HepG2 (cell line): ENCODE measurements at regions not wholly inside any gene's neighbourhood (a gene's known extent, or its start where the extent isn't known, plus 50 kb on each side); places are given as distances from the start of the nearest gene placed in this dataset.

Source experiments
- ATAC-seq: fragments of 200-7000 bp; cut with Tn5 transposase; 3 replicates; pipeline ENCODE4 v1.9.1; 2020; ENCODE audit warnings: mild to moderate bottlenecking, moderate library complexity
- BruUV-seq: library from RNA; stranded (reverse); fragments of 400-500 nt; replicated peaks from 2 replicates; lab custom pipeline; 2021; lab: Mats Ljungman, UMichigan
- CTCF ChIA-PET: fragments of 300-600 bp; formaldehyde crosslinking; extraction: SDS; loops from one replicate; lab custom pipeline; 2021; ENCODE audit warnings: low total read pairs, inconsistent platforms, low intra/inter-chr PET ratio; lab: Yijun Ruan, JAX
- POLR2A ChIA-PET: fragments of 350-600 bp; sonication (Branson Sonifier 250); formaldehyde crosslinking; loops from one replicate; lab custom pipeline; 2020; ENCODE audit warnings: antibody characterized with exemption, inconsistent platforms; lab: Yijun Ruan, JAX
- DNase-seq: peaks from one replicate; pipeline ENCODE4 v3.0.0-alpha.2; 2015; ENCODE audit warnings: low spot score
- FAIRE-seq: peaks from 3 replicates; lab custom pipeline; 2011; peaks lifted over from hg19 to GRCh38; lab: Jason Lieb, UNC
- H2AFZ ChIP-seq: one replicate; pipeline ENCODE4 v1.6.1; 2011; ENCODE audit warnings: low read length, inconsistent platforms
- H3K27ac ChIP-seq: fragments of 300-600 bp; 3 replicates; pipeline ENCODE4 v1.8.0; 2011; ENCODE audit warnings: mixed run types, mild to moderate bottlenecking, mixed read lengths, low read length, inconsistent platforms; ENCODE audit not compliant: insufficient read depth; ENCODE audit errors: extremely low read length
- H3K27me3 ChIP-seq, 2 experiments: fragments of 200-600 bp in 1 of 2; 2 replicates in 1 of 2; 3 replicates in 1 of 2; pipeline versions ENCODE4 v1.6.0 to v1.8.0; 2011; ENCODE audit warnings: low read length in 2 of 2, mild to moderate bottlenecking in 2 of 2, moderate library complexity in 2 of 2, inconsistent platforms in 1 of 2; ENCODE audit not compliant: insufficient read depth in 2 of 2, control insufficient read depth in 1 of 2
- H3K36me3 ChIP-seq, 2 experiments: fragments of 200-600 bp in 1 of 2; replicated peaks in 1 of 2; 2 replicates in 1 of 2; 3 replicates in 1 of 2; pipeline versions ENCODE4 v1.5.1 to v1.8.0; 2011; ENCODE audit warnings: low read length in 2 of 2, inconsistent platforms in 1 of 2; ENCODE audit not compliant: insufficient read depth in 2 of 2, control insufficient read depth in 1 of 2
- H3K4me1 ChIP-seq: 2 replicates; pipeline ENCODE4 v1.5.1; 2012; ENCODE audit warnings: low read length, inconsistent platforms; ENCODE audit not compliant: insufficient read depth
- H3K4me2 ChIP-seq: 2 replicates; pipeline ENCODE4 v1.6.0; 2011; ENCODE audit warnings: low read depth, low read length, inconsistent platforms
- H3K4me3 ChIP-seq, 3 experiments: fragments of 200-600 bp in 1 of 3; sonication (generic), shearing (Covaris generic) in 1 of 3; replicated peaks in 1 of 3; 2 replicates each; pipeline ENCODE4 v1.5.1; 2011 to 2016; ENCODE audit warnings: low read length in 3 of 3, inconsistent platforms in 2 of 3, low read depth in 2 of 3, mild to moderate bottlenecking in 2 of 3, control low read depth in 1 of 3, mixed read lengths in 1 of 3; ENCODE audit not compliant: insufficient read depth in 1 of 3
- H3K79me2 ChIP-seq: one replicate; pipeline ENCODE4 v1.6.1; 2011; ENCODE audit warnings: low read length, inconsistent platforms; ENCODE audit not compliant: insufficient read depth
- H3K9ac ChIP-seq: 2 replicates; pipeline ENCODE4 v1.6.0; 2011; ENCODE audit warnings: mild to moderate bottlenecking, low read depth, low read length, inconsistent platforms; ENCODE audit not compliant: insufficient read depth
- H3K9me3 ChIP-seq: 2 replicates; pipeline ENCODE4 v1.5.1; 2012; ENCODE audit warnings: mild to moderate bottlenecking, low read length
- H4K20me1 ChIP-seq: 2 replicates; pipeline ENCODE4 v1.6.0; 2011; ENCODE audit warnings: inconsistent platforms, mild to moderate bottlenecking, low read length, moderate library complexity; ENCODE audit not compliant: insufficient read depth
- CEBPB ChIP-seq: IDR thresholded peaks from 2 replicates; pipeline ENCODE4 v1.6.1; 2011; ENCODE audit warnings: low read depth, low read length, improper control_type of control experiment, borderline replicate concordance
- FOXA3 ChIP-seq: IDR thresholded peaks from 2 replicates; pipeline ENCODE4 v1.6.1; 2016; ENCODE audit warnings: missing genetic modification reagents, missing compliant biosample characterization
- FOXP1 ChIP-seq, 2 experiments: fragments of 450-650 bp in 1 of 2; IDR thresholded peaks; 2 replicates each; pipeline ENCODE4 v1.6.1; 2017 to 2018; ENCODE audit warnings: antibody characterized with exemption in 1 of 2
- KAT2B ChIP-seq: fragments of 150-350 bp; IDR thresholded peaks from 2 replicates; pipeline ENCODE4 v1.6.1; 2014; ENCODE audit warnings: low read depth, low read length, borderline replicate concordance
- KLF6 ChIP-seq: IDR thresholded peaks from 2 replicates; pipeline ENCODE4 v1.8.0; 2016; ENCODE audit warnings: missing biosample characterization, missing genetic modification reagents
- MED8 ChIP-seq: sonication (generic); formaldehyde crosslinking; IDR thresholded peaks from 2 replicates; pipeline ENCODE4 v1.8.1; 2023; ENCODE audit warnings: mild to moderate bottlenecking, missing genetic modification reagents; ENCODE audit not compliant: insufficient replicate concordance
- NR2F6 ChIP-seq, 2 experiments: IDR thresholded peaks; 2 replicates each; pipeline ENCODE4 v1.6.1; 2016; ENCODE audit warnings: antibody characterized with exemption in 1 of 2, mild to moderate bottlenecking in 1 of 2
- RBFOX2 ChIP-seq: fragments of 200-400 bp; formaldehyde crosslinking; IDR thresholded peaks from 2 replicates; pipeline ENCODE4 v1.6.1; 2017; ENCODE audit warnings: low read depth, mild to moderate bottlenecking, low read length
- SKI ChIP-seq: fragments of 450-650 bp; IDR thresholded peaks from one replicate; pipeline ENCODE4 v1.6.1; 2018; ENCODE audit warnings: mild to moderate bottlenecking; ENCODE audit not compliant: partially characterized antibody
- SMC3 ChIP-seq: IDR thresholded peaks from 2 replicates; pipeline ENCODE4 v1.6.1; 2011; ENCODE audit warnings: low read length, improper control_type of control experiment
- TAF15 ChIP-seq: fragments of 200-400 bp; formaldehyde crosslinking; IDR thresholded peaks from one replicate; pipeline ENCODE4 v1.6.1; 2018; ENCODE audit warnings: mild to moderate bottlenecking, low read depth, low read length; ENCODE audit not compliant: poor library complexity, severe bottlenecking
- ZNF10 ChIP-seq: sonication (generic); formaldehyde crosslinking; IDR thresholded peaks from 2 replicates; pipeline ENCODE4 v1.4.0; 2020; ENCODE audit warnings: mild to moderate bottlenecking, low read depth, missing genetic modification reagents, borderline replicate concordance
- ZNF205 ChIP-seq: IDR thresholded peaks from 2 replicates; pipeline ENCODE4 v1.6.1; 2018; ENCODE audit warnings: missing biosample characterization, missing genetic modification reagents
- WGBS: methylation state at CpG from one replicate; pipeline ENCODE4 v1.1.6; 2017; ENCODE audit warnings: low lambda C conversion rate; 5-methylcytosine and 5-hydroxymethylcytosine counted together
- in situ Hi-C: cut with HindIII; loops from 2 replicates; pipeline ENCODE4 v1.10.0; 2017; ENCODE audit warnings: low pct_unique_long_range_greater_than_20kb; ENCODE audit not compliant: extremely low pct_ligation_motif_present
- intact Hi-C: fragments of 100-400 bp; cut with micrococcal nuclease; formaldehyde crosslinking; loops from one replicate; pipeline ENCODE4 v1.10.0; 2022; ENCODE audit not compliant: unreplicated experiment
- TF ChIP-seq, protein P1 (sequence below): sonication (generic); formaldehyde crosslinking; IDR thresholded peaks from 2 replicates; pipeline ENCODE4 v1.4.0; 2020; ENCODE audit warnings: low read depth, missing genetic modification reagents
- TF ChIP-seq, protein P2 (sequence below): IDR thresholded peaks from 2 replicates; pipeline ENCODE4 v1.6.1; 2016; ENCODE audit warnings: mild to moderate bottlenecking, missing biosample characterization, missing genetic modification reagents
- TF ChIP-seq, protein P3 (sequence below): IDR thresholded peaks from 2 replicates; pipeline ENCODE4 v1.4.0; 2020; ENCODE audit warnings: mild to moderate bottlenecking, missing genetic modification reagents

DNA sequence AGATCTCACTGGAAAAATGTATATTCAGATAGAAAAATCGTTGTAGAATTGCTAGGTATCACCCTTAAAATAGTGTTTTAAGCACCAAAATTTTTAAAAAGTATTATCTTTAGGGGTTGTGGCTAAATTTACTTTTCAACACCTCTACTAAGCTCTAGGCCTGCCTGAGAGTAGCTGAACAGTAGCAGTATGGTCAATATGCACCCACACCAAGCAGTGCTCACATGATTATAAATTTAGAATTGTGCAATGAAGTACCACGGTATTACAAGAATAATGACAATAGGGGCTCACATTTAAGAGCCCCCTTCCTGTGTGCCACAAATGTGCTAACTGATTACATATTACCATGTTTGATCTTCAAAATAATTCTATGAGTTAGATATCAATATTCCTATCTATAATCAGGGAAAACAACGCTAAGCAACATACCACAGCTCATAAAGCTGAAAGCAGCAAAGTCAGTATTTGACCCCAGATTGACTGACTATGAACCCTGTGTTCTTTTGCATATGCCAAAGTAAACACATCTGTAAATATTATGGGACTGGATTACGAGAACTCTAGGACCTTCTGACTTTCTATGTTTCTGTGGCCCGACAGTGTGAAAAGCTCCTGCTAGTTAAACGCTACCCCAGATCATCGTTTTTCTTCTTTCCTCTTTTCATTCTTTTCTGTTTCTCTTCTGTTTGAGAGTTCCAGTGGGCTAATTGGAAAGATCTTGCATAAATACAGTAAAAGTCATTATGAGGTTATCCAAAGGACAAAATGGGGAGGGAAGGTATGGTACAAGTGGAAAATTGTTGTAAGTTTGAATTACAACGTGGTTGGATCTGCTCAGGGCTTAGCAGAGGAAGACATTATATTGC lies 201.1 kb upstream of the C1orf87 start:
- in situ Hi-C loops = no loop called here
- TF ChIP-seq FOXP1 (IDR thresholded peaks at IDR 0.05) (no peak; the same call in 1 of the 2 replicates), FOXP1 (CRISPR knock-in tag; IDR thresholded peaks at IDR 0.05) (peak; percentile 76), ZNF205 (CRISPR knock-in tag) (no peak), CEBPB (0 out of 2 replicates have a peak, but pooled peaks have one; percentile 10), KLF6 (CRISPR knock-in tag) (no peak), KAT2B (no peak), NR2F6 (IDR thresholded peaks at IDR 0.05) (peak; percentile 15; the same call in 1 of the 2 replicates), NR2F6 (CRISPR knock-in tag; IDR thresholded peaks at IDR 0.05) (no peak), MED8 (CRISPR knock-in tag) (no peak), FOXA3 (CRISPR knock-in tag) (0 out of 2 replicates have a peak, but pooled peaks have one; percentile 9), ZNF10 (no peak), TAF15 (no peak), SKI (peak; percentile 69), SMC3 (no peak), RBFOX2 (no peak)
- TF ChIP-seq, protein P1, sequence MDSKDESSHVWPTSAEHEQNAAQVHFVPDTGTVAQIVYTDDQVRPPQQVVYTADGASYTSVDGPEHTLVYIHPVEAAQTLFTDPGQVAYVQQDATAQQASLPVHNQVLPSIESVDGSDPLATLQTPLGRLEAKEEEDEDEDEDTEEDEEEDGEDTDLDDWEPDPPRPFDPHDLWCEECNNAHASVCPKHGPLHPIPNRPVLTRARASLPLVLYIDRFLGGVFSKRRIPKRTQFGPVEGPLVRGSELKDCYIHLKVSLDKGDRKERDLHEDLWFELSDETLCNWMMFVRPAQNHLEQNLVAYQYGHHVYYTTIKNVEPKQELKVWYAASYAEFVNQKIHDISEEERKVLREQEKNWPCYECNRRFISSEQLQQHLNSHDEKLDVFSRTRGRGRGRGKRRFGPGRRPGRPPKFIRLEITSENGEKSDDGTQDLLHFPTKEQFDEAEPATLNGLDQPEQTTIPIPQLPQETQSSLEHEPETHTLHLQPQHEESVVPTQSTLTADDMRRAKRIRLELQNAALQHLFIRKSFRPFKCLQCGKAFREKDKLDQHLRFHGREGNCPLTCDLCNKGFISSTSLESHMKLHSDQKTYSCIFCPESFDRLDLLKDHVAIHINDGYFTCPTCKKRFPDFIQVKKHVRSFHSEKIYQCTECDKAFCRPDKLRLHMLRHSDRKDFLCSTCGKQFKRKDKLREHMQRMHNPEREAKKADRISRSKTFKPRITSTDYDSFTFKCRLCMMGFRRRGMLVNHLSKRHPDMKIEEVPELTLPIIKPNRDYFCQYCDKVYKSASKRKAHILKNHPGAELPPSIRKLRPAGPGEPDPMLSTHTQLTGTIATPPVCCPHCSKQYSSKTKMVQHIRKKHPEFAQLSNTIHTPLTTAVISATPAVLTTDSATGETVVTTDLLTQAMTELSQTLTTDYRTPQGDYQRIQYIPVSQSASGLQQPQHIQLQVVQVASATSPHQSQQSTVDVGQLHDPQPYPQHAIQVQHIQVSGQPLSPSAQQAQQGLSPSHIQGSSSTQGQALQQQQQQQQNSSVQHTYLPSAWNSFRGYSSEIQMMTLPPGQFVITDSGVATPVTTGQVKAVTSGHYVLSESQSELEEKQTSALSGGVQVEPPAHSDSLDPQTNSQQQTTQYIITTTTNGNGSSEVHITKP (CRISPR knock-in tag) = no peak
- TF ChIP-seq, protein P2, sequence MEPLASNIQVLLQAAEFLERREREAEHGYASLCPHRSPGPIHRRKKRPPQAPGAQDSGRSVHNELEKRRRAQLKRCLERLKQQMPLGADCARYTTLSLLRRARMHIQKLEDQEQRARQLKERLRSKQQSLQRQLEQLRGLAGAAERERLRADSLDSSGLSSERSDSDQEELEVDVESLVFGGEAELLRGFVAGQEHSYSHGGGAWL (CRISPR knock-in tag) = no peak
- TF ChIP-seq, protein P3, sequence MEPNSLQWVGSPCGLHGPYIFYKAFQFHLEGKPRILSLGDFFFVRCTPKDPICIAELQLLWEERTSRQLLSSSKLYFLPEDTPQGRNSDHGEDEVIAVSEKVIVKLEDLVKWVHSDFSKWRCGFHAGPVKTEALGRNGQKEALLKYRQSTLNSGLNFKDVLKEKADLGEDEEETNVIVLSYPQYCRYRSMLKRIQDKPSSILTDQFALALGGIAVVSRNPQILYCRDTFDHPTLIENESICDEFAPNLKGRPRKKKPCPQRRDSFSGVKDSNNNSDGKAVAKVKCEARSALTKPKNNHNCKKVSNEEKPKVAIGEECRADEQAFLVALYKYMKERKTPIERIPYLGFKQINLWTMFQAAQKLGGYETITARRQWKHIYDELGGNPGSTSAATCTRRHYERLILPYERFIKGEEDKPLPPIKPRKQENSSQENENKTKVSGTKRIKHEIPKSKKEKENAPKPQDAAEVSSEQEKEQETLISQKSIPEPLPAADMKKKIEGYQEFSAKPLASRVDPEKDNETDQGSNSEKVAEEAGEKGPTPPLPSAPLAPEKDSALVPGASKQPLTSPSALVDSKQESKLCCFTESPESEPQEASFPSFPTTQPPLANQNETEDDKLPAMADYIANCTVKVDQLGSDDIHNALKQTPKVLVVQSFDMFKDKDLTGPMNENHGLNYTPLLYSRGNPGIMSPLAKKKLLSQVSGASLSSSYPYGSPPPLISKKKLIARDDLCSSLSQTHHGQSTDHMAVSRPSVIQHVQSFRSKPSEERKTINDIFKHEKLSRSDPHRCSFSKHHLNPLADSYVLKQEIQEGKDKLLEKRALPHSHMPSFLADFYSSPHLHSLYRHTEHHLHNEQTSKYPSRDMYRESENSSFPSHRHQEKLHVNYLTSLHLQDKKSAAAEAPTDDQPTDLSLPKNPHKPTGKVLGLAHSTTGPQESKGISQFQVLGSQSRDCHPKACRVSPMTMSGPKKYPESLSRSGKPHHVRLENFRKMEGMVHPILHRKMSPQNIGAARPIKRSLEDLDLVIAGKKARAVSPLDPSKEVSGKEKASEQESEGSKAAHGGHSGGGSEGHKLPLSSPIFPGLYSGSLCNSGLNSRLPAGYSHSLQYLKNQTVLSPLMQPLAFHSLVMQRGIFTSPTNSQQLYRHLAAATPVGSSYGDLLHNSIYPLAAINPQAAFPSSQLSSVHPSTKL (CRISPR knock-in tag) = peak; percentile 14; the same call in 1 of the 2 replicates

More for the DNA sequence above, 201.1 kb upstream of the C1orf87 start:
- intact Hi-C loops = no loop called here
- no TSS peak for BruUV-seq
- ChIA-PET CTCF (no interaction called here), POLR2A (no interaction called here)
- FAIRE-seq (no peak), ATAC-seq (peak; percentile 51; the same call in 1 of the 3 replicates), DNase-seq (no peak)
- Histone ChIP-seq H3K4me2 (0 out of 2 replicates have a peak overlapping the region, but pooled peaks have one; percentile 11), H3K4me1 (0 out of 2 replicates have a peak, but pooled peaks cover 10% of the 10 kb centered on the region), H3K27ac (no peak overlapping the region), H3K4me3 (no peak overlapping the region), H3K79me2 (no peaks in the 10 kb centered on the region), H3K9ac (no peak overlapping the region), H2AFZ (no peak overlapping the region), H3K9me3 (no peaks in the 10 kb centered on the region), H3K36me3 (no peaks in the 10 kb centered on the region), H4K20me1 (no peaks in the 10 kb centered on the region), H3K27me3 (no peaks in the 10 kb centered on the region)
- under 1% methylated on average over 8 of the region's 8 CpGs for WGBS
